ENCODE measurements at regions not wholly inside any gene's neighbourhood (a gene's known extent, or its start where the extent isn't known, plus 50 kb on each side); places are given as distances from the start of the nearest gene placed in this dataset.

DNA sequence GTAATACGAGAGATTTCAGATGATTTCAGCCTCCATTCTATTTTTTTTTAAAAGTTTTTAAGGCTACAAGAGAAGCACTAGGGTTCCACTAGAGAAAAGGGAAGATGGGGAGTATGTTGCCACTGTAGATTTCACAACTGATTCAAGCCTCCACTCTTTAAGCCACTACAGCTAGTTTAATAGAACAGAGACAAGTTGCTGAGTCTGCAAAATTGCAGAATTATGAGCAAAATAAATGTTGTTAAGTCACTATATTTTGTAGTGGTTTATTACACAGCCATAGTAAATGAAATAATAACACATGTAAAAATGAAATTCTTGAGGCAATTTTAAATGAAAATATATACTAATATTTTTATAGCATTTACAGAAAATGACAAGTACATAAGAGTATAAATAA, 96.0 kb upstream of the POT1 start:
- Mint-ChIP-seq H3K4me3 (no peak overlapping the region), H3K27me3 (no peaks in the 10 kb centered on the region), H3K9me3 (peaks cover 10% of the 10 kb centered on the region), H3K4me1 (ENCODE audit: low read depth) (no peaks in the 10 kb centered on the region), H3K36me3 (ENCODE audit: low read depth) (no peaks in the 10 kb centered on the region), H3K27ac (no peak overlapping the region)
- intact Hi-C loops (cut with micrococcal nuclease) = no loop called here

DNA sequence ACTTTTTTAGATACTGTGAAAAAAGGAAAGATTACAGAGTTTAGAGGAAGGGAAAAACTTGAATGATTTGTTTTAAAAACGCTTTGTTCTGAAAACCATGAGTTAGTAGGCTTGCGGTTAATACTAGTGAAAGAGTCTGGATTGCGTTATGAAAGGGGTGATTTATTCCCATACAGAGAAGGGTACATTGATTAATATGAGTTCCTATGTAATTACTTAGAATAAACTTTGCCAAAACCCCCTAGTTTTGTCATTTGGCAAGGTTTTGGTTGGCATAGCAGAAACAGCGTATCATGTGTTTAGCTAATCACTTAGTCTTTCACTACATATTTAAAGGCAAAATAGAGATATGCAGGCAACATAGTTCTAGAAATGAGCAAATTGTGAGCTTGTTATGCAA, 91.2 kb upstream of the POT1 start:
- H3K27me3 Mint-ChIP-seq = no peaks in the 10 kb centered on the region
- H3K9me3 Mint-ChIP-seq = peaks cover 16% of the 10 kb centered on the region
- no peak overlapping the region for H3K27ac Mint-ChIP-seq
- H3K4me3 Mint-ChIP-seq = no peak overlapping the region
- no peaks in the 10 kb centered on the region for H3K4me1 Mint-ChIP-seq (ENCODE audit: low read depth)
- H3K36me3 Mint-ChIP-seq (ENCODE audit: low read depth) = no peaks in the 10 kb centered on the region
- intact Hi-C loops (cut with micrococcal nuclease) = no loop called here

DNA sequence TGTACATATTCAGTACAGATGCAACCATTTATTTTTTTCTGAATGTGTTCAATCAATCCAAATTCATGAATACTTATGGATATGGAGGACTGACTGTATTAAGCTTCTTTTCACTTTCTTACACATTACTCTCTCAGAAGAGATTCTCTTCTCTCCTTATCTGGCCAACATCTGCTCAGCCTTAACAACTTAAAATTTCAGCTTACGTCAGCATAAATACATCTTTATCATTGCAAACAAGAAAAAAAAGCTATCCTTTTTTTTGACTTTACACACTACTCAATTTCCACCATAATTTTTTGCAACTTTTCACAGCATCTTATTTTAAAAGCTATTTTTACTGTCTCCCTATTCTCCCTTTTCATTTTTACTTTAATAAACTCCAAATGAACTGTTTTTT, 80.9 kb upstream of the POT1 start:
- no peaks in the 10 kb centered on the region for H3K36me3 Mint-ChIP-seq (ENCODE audit: low read depth)
- no peaks in the 10 kb centered on the region for H3K4me1 Mint-ChIP-seq (ENCODE audit: low read depth)
- no peaks in the 10 kb centered on the region for H3K27me3 Mint-ChIP-seq
- peaks cover 20% of the 10 kb centered on the region for H3K9me3 Mint-ChIP-seq
- intact Hi-C loops (cut with micrococcal nuclease) = no loop called here
- no peak overlapping the region for H3K27ac Mint-ChIP-seq
- H3K4me3 Mint-ChIP-seq = no peak overlapping the region

DNA sequence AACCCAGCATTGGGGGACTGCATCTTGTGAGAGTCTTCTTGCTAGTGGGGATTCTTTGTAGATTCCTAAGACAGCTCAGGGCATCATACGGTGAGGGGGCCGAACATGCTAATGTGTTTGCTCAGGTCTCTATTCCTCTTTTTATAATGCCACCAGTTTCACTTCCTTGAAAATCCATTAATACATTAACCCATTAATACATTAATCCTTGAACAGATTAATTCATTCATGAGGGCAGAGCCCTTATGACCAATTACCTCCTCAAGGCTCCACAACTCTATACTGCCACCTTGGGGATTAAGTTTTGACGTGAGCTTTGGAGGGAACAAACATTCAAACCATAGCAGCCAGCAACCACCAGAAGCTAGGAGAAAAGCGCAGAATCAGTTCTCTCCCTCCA, 67.2 kb upstream of the POT1 start:
- H3K4me1 Mint-ChIP-seq (ENCODE audit: low read depth) = no peaks in the 10 kb centered on the region
- no peak overlapping the region for H3K27ac Mint-ChIP-seq
- no peak overlapping the region for H3K4me3 Mint-ChIP-seq
- H3K27me3 Mint-ChIP-seq = no peaks in the 10 kb centered on the region
- H3K9me3 Mint-ChIP-seq = peaks cover 36% of the 10 kb centered on the region
- H3K36me3 Mint-ChIP-seq (ENCODE audit: low read depth) = no peaks in the 10 kb centered on the region
- intact Hi-C loops (cut with micrococcal nuclease) = no loop called here

DNA sequence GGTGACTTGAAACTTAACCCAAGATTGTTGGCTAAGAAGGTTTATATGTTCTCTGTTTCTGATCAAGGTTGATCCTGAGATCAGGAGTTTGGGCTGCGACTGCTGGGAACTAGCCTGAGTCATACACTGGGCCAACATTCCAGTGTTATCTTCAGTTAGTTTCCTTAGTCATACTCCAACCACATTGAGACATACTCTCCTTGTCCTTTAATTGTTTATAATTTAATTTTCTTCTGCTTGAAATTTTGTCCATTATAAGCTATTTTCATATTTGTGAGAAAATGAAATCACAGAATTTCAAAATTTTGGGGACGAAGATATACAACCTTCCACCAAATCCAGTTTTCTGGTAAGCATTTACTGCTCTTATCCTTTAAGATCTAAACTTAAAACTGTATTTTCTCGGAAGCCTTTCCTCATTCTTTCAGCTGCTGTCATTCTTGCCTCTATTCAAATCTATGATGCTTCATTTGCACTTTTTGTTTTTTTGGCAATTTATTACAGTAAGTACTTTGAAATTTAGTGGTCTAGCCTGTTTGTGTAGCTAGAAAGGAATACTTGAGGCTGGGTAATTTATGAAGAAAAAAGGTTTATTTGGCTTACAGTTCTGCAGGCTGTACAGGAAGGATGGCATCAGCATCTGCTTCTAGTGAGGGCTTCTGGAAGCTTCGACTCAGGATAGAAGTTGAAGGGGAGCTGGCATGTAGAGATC, 63.4 kb upstream of the POT1 start:
- no peak overlapping the region for H3K4me3 Mint-ChIP-seq
- H3K36me3 Mint-ChIP-seq (ENCODE audit: low read depth) = no peaks in the 10 kb centered on the region
- no peaks in the 10 kb centered on the region for H3K27me3 Mint-ChIP-seq
- no peak overlapping the region for H3K27ac Mint-ChIP-seq
- intact Hi-C loops (cut with micrococcal nuclease) = no loop called here
- peaks cover 28% of the 10 kb centered on the region for H3K9me3 Mint-ChIP-seq
- H3K4me1 Mint-ChIP-seq (ENCODE audit: low read depth) = no peaks in the 10 kb centered on the region

DNA sequence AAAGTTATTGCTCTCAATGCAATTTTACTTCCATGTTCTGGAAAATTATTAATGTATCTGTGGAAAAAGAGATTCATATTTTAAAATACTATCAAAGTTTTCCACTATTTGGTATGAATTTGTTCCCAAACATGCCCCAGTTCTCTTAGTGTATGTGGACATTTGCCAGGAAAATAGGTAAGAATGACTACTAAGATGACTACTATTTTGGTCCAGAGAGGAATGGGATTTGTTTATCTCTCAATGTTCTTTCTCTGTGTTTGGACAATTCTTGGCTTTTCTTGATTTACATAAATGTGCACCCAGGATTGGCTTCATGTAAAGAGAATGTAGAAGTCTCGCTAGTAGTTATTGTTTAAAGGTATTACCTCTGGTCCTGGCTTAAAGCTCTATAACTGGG, 60.3 kb upstream of the POT1 start:
- Mint-ChIP-seq H3K4me3 (no peak overlapping the region), H3K27ac (no peak overlapping the region), H3K27me3 (no peaks in the 10 kb centered on the region), H3K36me3 (ENCODE audit: low read depth) (no peaks in the 10 kb centered on the region), H3K9me3 (peaks cover 33% of the 10 kb centered on the region), H3K4me1 (ENCODE audit: low read depth) (no peaks in the 10 kb centered on the region)
- intact Hi-C loops (cut with micrococcal nuclease) = no loop called here

Data from dendritic cell treated with granulocyte-macrophage colony-stimulating factor and Interleukin-4, amounts not matched to agents 40 ng/mL and 50 ng/mL, for 4 days (primary cell).